Loucy (cell line): ENCODE measurements at regions not wholly inside any gene's neighbourhood (a gene's known extent, or its start where the extent isn't known, plus 50 kb on each side); places are given as distances from the start of the nearest gene placed in this dataset.

ENCODE experiments used
- EZH2phosphoT487 ChIP-seq: fragments of 200-600 bp; IDR thresholded peaks from 2 replicates; pipeline ENCODE4 v1.6.1; 2018; ENCODE audit warnings: antibody characterized with exemption, mild to moderate bottlenecking, moderate library complexity, borderline replicate concordance
- TF ChIP-seq, protein P1 (sequence below): fragments of 200-600 bp; sonication (generic); conservative IDR thresholded peaks from 2 replicates; pipeline ENCODE4 v1.5.1; 2014; ENCODE audit warnings: mild to moderate bottlenecking, antibody characterized with exemption, low read length

DNA sequence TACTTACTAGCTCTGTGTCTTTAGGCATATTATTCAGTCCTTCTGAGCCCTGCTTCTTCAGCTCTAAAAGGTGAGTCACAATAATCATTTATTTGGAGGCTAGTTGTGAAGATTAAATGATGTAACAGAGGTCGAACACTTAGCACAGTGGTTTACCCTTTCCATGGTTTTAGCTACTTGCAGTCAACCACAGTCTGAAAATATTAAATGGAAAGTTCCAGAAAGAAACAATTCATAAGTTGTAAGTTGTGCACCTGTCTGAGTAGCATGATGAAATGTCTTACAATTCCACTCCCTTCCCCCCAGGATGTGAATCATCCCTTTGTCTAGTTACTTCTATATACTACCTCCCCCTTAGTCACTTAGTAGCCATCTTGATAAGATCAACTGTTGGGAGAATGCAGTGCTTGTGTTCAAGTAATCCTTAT is 217.6 kb upstream of the THUMPD2 start:
- TF ChIP-seq, protein P1, sequence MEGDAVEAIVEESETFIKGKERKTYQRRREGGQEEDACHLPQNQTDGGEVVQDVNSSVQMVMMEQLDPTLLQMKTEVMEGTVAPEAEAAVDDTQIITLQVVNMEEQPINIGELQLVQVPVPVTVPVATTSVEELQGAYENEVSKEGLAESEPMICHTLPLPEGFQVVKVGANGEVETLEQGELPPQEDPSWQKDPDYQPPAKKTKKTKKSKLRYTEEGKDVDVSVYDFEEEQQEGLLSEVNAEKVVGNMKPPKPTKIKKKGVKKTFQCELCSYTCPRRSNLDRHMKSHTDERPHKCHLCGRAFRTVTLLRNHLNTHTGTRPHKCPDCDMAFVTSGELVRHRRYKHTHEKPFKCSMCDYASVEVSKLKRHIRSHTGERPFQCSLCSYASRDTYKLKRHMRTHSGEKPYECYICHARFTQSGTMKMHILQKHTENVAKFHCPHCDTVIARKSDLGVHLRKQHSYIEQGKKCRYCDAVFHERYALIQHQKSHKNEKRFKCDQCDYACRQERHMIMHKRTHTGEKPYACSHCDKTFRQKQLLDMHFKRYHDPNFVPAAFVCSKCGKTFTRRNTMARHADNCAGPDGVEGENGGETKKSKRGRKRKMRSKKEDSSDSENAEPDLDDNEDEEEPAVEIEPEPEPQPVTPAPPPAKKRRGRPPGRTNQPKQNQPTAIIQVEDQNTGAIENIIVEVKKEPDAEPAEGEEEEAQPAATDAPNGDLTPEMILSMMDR, result no peak
- no peak for TF ChIP-seq EZH2phosphoT487
